ENCODE measurements at regions not wholly inside any gene's neighbourhood (a gene's known extent, or its start where the extent isn't known, plus 50 kb on each side); places are given as distances from the start of the nearest gene placed in this dataset.
A peak's percentile ranks its signal among the peaks of the same experiment; 100 is the strongest.
"Not testable (repeated sequence)": the region's sequence is repeated elsewhere in the genome, so short reads cannot be mapped to it uniquely, and the experiment has no call there.

GRCh38 chr2:12533337-12534005 lies 183.3 kb upstream of the TRIB2 start:
- DNase-seq, result no peak

- DNase-seq, result no peak
Measured at GRCh38 chr2:12534646-12535263, 182.0 kb upstream of the TRIB2 start.

GRCh38 chr2:12536976-12537375 lies 179.8 kb upstream of the TRIB2 start:
- no peak for DNase-seq

GRCh38 chr2:12538138-12538694 lies 178.5 kb upstream of the TRIB2 start:
- no peak for DNase-seq

- DNase-seq, result no peak
Measured at GRCh38 chr2:12539336-12539735, 177.4 kb upstream of the TRIB2 start.

GRCh38 chr2:12539776-12540562 lies 176.8 kb upstream of the TRIB2 start:
- no peak for DNase-seq

- DNase-seq, result no peak
Measured at GRCh38 chr2:12543076-12543977, 173.4 kb upstream of the TRIB2 start.

GRCh38 chr2:12543978-12544558 lies 172.7 kb upstream of the TRIB2 start:
- peak; percentile 96 for DNase-seq

- no peak for DNase-seq
Measured at GRCh38 chr2:12547566-12548170, 169.1 kb upstream of the TRIB2 start.

GRCh38 chr2:12548906-12549305 lies 167.8 kb upstream of the TRIB2 start:
- no peak for DNase-seq

- DNase-seq, result no peak
Measured at GRCh38 chr2:12549641-12550040, 167.1 kb upstream of the TRIB2 start.

- no peak for DNase-seq
Measured at GRCh38 chr2:12552092-12552491, 164.6 kb upstream of the TRIB2 start.

GRCh38 chr2:12554224-12555011 lies 162.3 kb upstream of the TRIB2 start:
- no peak for DNase-seq

GRCh38 chr2:12555012-12555645 lies 161.6 kb upstream of the TRIB2 start:
- DNase-seq, result no peak

- no peak for DNase-seq
Measured at GRCh38 chr2:12556762-12557161, 160.0 kb upstream of the TRIB2 start.

- DNase-seq, result no peak
Measured at GRCh38 chr2:12557688-12558087, 159.0 kb upstream of the TRIB2 start.

- DNase-seq, result no peak
Measured at GRCh38 chr2:12558519-12558918, 158.2 kb upstream of the TRIB2 start.

- no peak for DNase-seq
Measured at GRCh38 chr2:12560618-12561017, 156.1 kb upstream of the TRIB2 start.

GRCh38 chr2:12567411-12567810 lies 149.3 kb upstream of the TRIB2 start:
- DNase-seq, result no peak

- DNase-seq, result not testable (repeated sequence)
Measured at GRCh38 chr2:12569510-12569909, 147.2 kb upstream of the TRIB2 start.

Data from NCI-H187 treated with DMSO at 0.1 percent for 48 hours (cell line).